HG03439 (cell line): ENCODE measurements at regions not wholly inside any gene's neighbourhood (a gene's known extent, or its start where the extent isn't known, plus 50 kb on each side); places are given as distances from the start of the nearest gene placed in this dataset.

Source experiments
- ATAC-seq: cut with Tn5 transposase; IDR thresholded peaks from one replicate; pipeline ENCODE4 v1.9.1; 2021; ENCODE audit warnings: mild to moderate bottlenecking, moderate library complexity; ENCODE audit not compliant: unreplicated experiment

DNA sequence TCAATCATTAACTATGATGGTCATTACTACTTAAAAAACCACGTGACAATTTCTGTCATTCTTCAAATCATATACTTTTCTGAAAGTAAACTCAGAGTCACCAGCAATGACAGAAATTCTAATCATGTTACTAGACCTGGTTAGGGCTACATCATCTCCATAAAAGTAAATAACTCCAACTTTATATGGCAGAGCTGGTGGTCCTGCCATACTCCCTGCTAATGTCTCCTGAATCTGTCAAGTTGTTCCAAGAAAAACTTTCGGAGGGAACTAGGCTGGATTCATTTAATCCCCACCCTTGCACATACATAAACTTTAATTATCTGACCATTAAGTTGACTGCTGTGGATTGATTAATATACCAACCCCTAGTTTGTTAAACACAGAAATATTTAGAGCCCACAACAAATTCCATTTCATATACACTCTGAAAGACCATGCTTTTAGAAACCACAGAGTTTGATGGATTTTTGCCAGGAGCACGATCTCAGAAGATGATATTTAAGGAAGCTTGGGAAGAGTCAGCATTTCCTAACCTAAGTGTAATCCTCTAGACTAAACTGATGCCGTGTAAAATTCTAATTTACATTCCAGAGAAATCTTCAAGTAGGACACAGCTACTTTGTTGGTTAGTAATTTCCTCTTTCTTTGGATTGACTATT lies 577.0 kb downstream of the FAT4 start:
- no peak for ATAC-seq

DNA sequence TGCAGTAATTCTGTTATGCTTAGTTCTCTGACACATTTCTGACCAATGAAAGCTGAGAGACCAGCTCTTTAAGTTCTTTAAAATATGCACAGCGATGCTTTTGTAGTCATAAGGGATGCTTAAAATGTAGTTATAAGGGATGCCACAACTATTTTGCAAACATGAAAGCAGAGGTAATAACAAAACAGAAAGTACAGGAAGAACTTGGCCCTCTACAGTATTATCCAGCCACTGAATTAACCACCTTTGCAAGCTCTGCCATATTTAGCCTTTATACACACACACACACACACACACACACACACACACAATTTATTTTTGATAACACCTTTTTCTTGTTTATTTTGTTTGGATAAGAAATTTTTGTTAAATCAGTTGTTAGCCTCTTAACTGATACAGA lies 590.0 kb downstream of the FAT4 start:
- ATAC-seq = no peak

DNA sequence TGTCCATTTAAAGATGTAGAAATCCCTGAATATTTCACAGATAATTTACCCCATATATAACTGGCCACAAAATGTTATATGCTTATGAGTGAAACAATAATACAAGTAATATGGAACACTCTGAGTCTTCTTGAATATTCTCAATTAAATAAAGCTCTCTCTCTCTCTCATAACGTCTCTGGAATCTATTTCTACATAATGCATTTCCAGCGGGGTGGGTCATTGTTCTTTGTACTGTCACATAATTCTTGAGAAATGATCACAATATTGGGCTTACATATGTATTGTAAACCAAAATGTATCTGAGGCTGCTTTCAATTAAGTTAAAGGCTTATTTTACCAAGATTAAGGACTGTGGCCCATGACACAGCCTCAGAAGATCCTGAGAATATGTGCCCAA lies 596.3 kb downstream of the FAT4 start:
- no peak for ATAC-seq

DNA sequence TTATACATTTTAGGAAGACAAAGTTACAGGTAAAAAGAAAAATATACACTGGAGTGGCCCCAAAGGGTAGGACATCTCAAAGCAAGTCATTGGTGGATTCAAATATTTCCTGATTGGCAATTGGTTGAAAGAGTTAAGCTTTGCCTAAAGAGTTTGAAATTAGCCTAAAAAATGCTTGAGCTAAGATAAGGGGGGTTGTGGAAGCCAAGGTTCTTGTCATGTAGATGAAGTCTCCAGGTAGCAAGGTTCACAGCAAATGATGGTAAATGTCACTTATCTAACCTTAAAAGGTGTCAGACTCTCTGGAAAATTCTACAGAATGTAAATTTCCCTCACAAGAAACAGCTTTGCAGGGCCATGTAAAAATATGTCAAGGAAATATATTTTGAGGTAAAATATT lies 596.7 kb downstream of the FAT4 start:
- ATAC-seq = no peak

DNA sequence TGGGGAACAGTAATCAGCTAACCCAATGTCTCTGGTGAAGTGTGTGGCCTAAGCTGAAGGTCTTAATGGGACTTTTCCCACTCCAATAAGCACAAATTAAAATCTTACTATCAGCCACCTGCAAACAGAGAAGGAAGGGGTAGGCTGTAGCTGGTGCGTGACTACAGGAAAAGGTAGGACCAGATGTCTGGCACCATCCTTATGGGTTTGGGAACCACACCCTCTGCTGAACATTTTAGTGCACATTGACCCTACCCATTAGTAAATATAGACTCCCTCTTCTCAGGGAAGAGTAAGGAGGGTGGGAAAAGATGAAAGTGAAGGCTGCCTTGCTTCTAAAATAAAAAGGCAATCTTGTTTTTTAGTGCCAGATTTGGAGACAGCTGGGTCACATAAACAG lies 602.8 kb downstream of the FAT4 start:
- no peak for ATAC-seq

DNA sequence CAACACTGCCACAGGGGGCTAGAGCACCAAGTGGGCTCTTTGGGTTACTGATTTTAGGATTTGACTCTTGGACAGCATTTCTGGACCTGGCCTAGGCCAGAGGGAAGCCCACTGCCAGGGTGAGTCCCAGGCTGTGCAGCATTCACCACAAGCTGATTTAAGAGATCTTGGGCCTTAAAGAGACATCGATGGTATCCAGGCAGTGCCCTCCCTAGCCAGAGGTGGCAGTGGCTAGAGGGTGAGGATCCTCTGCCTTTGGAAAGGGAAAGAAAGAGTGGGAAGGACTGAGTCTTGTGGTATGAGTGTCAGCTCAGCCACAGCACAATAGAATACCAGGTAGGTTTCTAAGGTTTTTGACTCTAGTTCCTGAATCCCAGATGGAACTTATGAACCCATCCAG lies 613.9 kb downstream of the FAT4 start:
- ATAC-seq = no peak

DNA sequence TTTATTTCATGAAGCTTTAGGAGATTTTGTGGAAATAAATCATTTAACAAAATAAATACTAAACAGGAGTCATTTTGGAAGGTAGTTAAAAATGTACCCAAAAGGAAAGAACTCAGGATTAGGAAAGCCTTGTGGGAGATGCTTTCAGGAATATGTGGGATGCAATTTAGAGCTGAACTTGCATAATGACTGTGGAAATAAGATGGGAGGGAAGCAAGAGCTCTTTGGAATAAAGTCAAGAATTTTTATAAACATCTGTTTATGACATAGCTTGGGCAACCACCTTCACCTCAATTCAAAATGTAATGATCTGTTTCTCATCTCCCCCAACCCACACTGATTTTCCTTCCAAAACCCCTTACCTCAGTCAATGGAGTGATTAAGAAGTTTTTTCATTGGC lies 623.8 kb downstream of the FAT4 start:
- no peak for ATAC-seq

DNA sequence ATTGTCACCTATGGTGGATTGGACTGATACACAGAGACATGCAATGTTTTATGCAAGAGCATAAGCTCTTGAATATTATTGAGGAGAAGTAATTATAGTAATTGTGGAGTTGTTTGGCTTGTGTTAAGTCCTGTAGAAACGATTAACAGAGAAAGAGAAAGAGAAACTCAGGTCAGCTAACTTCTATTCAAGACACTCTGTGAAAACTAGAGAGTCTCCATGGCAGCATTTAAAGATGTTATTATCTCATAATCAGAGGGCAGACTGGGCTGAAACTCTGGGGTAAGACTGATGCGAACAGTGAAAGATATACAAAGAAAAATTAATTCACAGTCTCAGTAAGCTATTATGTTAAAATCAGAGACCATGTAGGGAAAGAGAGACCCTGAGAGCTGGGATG lies 625.7 kb downstream of the FAT4 start:
- ATAC-seq = no peak

DNA sequence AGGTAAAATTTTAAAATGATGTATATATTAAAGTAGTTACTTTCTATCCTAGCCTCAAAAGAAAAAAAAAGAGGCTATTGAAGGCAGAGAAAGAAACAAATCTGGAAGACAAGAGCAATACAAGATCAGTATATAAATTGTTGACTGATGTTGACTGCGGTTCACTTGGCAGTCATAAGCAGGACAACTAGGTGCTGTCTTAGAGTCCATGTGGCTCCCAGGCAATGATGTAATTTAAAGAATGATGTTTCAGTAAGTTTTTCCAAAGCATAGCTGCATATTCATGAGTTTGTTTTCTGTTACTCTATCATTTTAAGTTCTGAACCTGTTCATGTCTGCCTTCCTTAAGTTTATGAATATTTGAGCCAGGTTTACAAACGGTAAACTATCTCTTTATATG lies 630.2 kb downstream of the FAT4 start:
- ATAC-seq = no peak

DNA sequence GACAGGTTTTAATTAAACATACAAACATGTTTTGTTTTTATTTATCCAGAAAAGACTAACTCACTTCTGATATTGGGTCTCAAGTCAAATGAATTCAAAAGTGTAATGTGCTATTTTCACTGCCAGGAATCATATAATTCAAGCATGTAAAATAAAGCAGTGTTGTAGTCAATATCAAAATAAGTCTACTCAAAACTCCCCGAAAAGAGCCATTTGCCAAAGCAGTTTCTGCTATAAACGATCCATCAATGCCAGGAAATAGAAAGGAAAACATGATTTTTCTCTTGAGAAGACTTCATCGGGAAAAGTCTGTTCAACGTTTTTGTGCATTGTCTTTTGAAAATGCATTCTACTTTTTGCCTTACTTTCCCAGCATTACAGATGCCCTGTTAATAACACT lies 633.3 kb downstream of the FAT4 start:
- no peak for ATAC-seq

DNA sequence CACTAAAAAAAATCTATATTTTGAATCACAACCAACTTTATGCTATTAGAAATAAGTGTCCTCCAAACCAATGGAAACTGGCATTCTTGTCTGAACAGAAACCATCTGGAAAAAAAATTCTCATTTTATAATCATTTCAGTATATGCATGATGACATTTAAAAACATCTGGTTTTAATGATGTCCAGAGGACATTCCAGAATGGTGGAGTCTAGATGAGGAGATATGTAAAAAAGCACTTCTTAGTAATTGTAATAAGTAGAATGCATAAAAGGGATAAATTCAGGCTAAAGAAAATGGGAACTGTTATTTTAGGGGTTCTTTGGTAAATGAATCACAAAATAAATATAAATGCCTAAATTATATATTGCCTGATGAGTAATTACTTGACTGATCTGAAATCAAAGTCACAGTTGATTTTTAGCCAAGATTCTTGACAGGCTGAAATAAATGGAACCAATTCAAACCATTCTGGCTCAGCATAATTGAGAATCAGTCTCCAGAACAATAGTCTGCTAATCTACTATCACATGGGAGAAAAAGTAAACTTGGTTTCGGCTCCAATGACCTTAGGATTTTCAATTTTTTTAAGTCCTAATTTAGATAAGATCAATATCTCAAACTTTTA lies 636.6 kb downstream of the FAT4 start:
- no peak for ATAC-seq

DNA sequence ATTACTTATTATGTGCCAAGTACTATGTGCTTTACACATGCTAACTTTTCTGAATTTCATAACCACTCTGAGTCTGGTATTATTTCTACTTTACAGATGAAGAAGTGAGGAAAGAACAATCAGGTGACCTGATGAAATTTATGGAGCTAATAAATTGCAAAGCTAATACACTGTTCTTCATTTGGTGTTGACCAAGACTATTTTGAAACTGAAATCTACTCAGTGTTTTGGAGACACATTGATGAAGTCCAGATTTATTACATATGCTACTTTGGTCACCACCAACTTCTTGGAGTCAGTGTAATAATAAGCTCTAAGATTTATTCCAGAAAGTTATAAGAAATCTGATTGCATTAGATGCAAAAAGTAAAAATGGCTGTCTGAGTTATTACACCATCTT lies 637.9 kb downstream of the FAT4 start:
- no peak for ATAC-seq

DNA sequence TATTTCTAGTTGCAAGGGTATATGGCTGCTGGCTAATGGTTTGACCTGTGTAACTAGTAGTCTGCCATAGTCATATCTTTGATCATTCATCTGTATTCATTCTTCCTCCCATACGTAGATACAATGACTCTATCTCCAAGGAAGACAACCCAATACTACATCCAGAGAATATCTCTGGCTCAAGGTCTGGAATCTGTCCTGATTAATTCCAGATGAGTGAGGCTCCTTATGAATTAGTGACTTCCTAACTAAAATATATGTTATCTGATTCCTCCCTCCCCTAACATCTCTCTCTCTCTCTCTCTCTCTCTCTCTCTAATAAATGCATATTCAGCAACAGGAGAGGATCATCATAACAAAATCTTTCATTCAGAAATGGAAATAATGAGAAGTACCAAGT lies 641.5 kb downstream of the FAT4 start:
- ATAC-seq = no peak

DNA sequence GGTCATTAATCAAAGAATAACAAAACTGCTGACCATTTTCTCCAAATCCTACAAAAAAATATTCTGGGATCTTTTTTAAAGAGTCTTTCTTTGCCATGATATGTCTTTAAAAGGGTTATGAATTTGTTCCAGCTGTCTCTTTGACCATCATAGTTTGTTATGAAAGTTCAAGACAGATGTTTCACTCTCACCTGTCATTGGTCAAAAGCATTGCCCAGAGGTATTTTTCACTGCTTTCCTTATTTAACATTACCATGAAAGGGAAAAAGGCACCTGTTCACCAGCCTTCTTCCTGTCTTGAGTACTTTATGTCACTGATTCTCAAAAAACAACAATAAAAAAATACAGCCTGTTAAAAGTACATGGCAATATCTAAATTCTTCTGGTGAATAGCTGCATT lies 643.8 kb downstream of the FAT4 start:
- no peak for ATAC-seq

DNA sequence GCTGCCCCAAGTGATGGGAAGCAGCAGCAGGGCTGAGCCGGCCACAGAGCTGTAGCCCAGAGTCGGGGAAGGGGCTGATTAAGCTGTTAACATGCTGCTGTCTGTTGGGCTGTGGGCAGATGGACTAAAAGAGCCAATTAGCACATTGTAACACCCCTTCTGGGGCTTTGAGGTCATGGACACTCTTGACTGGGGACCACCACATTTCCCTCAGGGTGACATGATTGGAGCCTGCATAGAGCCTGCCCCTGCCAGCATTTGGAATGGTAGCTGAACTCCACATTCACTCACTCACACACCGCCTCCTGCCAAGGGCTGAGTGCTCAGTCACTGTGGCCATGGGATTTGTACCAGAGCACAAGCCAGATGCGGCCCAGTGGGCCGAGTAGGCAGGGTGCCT lies 646.9 kb downstream of the FAT4 start:
- ATAC-seq = no peak

DNA sequence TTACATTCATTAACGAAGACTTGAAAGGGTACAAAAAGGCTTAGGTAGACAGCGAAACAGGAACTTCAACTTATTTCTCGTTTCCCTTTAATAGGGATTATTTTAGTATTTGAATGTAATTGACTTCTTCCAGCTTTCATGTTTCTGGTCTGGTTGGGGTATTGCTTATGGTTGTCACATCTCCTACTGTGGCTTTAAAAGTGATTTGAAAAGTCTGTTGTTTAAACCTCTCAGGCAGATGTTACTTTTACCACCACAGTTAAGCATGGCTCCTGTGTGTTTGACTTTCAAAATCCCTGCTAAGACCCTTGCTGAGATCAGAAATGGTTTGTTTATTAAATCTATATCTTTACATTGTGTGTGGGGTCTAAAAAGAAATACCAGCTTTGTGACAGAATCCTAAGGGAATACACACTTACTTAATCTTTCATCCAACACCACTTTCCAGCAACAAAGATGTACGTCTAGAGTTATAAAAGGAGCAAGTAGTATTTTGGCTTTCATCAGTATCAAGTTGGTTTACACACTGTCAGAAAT lies 661.2 kb downstream of the FAT4 start:
- ATAC-seq = no peak

DNA sequence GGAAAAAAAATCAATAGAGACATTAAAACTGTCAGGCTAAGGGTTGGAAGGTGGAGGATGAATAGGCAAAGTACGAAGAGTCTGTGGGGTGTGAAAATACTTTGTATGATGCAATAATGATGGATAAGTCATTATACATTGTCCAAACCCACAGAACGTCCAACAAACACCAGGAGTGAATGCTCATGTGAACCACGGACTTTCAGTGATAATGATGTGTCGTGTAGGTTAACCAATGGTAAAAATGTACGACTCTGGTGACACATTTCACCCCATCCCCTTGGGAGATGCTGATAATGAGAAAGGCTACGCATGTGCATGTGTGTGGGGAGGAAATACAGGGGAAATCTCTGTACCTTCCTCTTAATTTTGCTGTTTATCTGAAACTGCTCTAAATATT lies 665.2 kb downstream of the FAT4 start:
- ATAC-seq = no peak

DNA sequence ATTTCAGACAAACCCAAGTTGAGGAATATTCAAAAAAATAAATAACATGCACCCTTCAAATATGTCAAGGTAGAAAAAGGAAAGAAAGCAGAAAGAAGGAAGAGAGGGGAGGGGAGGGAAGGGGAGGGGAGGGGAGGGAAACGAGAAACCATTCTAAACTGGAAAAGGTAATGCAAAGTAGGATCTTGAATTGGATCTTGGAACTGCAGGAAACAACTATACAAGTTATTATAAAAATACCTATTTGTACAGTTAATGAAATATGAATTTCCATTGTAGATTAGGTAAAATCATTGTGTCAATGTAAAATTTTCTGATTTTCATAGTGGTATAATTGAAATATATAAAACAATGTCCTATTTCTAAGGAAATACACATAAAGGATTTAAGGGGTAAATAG lies 668.4 kb downstream of the FAT4 start:
- no peak for ATAC-seq

DNA sequence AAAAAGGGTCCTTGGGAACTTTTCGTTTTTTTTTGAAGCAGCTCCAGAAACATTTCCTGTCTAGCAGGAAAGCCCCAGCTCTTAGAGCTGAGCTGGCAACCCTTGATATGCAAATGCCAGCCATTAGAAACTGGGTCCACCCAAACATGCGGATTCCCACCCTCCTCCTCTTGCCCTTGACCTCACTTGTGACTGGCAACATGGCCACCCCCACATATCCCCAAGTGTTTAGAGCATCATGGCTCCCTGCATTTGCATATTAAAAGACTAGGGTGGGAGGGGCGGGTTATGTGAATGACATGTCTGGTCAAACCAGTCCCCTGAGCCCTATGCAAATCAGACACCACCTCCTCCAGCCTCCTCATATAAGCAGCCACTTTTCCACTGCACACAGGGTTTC lies 671.1 kb downstream of the FAT4 start:
- ATAC-seq = no peak

DNA sequence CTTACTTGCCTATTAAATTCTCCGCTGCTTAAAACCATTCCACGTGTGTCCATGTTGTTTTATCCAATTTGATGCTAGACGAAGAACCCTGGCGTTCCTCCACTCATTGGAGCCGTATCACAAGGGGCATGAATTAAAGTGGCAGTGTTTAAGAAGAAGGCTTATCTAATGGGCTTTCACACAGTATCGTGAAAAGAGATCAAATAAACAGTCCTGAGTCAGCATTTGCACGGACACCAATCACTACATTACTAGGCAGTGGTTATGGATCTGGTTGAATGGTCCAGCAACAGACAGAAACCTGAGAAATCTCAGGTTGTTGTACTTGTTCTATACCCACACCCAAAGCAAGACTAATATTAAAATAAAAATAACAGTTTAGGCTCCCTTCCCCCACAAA lies 671.6 kb downstream of the FAT4 start:
- no peak for ATAC-seq

DNA sequence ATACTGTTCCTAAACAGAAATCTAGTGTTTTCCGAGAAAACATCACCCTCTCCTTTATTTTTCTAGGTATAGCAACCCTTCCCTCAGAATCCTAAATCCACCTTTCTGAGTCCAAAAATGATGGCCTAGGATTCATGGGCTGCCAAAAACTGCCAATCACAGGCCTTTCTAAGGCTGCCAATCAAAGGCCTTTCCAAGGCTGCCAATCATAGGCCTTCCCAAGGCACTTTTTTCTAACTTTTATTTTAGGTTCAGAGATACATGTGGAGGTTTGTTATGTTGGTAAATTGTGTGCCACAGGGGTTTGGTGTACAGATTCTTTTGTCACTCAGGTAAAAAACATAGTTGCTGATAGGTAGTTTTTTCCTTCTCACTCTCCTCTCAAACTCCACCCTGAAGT lies 673.7 kb downstream of the FAT4 start:
- no peak for ATAC-seq

DNA sequence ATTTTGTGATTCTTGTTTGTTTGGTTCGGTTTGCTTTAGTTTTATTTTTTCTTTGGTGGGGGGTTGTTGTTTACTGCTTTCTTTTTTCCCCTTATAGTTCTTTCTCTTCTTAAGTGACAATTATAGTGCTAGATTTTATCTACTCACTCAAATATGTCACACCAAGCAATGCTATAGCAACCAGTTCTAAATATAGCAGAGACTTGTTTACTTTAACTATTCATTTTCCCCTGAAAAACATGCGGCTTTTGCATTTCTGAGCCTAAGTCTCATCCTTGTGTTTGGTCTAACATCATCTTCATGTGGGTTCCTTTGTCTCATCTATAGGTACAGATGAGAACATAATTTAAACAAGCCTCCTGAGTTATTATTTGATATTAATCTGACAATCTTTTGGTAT lies 676.6 kb downstream of the FAT4 start:
- no peak for ATAC-seq

DNA sequence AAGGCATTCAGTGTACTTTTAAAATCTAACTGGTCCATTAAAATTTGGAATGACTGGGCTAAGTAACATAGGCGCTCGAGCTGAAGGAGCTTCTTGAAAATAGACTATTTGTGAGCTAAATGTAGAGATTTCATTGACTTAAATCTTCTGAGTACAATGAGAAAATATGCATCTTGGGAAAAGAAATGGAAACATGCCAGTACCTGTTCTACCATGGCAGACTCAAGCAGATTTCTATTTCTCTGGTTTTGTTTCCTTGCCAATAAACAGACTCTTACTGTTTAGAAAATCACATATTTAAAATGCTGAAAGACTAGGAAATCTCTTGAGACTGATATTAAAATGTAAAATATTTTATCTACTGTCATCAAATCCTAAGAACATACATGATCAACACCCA lies 678.1 kb downstream of the FAT4 start:
- ATAC-seq = no peak
